Activated T-cell treated with anti-CD3 and anti-CD28 coated beads, Interleukin-2, amount 50 U/mL, for 48 hours (primary cell): ENCODE measurements at regions not wholly inside any gene's neighbourhood (a gene's known extent, or its start where the extent isn't known, plus 50 kb on each side); places are given as distances from the start of the nearest gene placed in this dataset.
A peak's percentile ranks its signal among the peaks of the same experiment; 100 is the strongest.
"Not testable (repeated sequence)": the region's sequence is repeated elsewhere in the genome, so short reads cannot be mapped to it uniquely, and the experiment has no call there.

Experiments used
- DNase-seq, 2 experiments: peaks; one replicate each; pipeline ENCODE4 v3.0.0-alpha.2; 2020

- DNase-seq: no peak
Observed at GRCh38 chr14:106599209-106599608, 1072.8 kb downstream of the TMEM121 start.

DNA sequence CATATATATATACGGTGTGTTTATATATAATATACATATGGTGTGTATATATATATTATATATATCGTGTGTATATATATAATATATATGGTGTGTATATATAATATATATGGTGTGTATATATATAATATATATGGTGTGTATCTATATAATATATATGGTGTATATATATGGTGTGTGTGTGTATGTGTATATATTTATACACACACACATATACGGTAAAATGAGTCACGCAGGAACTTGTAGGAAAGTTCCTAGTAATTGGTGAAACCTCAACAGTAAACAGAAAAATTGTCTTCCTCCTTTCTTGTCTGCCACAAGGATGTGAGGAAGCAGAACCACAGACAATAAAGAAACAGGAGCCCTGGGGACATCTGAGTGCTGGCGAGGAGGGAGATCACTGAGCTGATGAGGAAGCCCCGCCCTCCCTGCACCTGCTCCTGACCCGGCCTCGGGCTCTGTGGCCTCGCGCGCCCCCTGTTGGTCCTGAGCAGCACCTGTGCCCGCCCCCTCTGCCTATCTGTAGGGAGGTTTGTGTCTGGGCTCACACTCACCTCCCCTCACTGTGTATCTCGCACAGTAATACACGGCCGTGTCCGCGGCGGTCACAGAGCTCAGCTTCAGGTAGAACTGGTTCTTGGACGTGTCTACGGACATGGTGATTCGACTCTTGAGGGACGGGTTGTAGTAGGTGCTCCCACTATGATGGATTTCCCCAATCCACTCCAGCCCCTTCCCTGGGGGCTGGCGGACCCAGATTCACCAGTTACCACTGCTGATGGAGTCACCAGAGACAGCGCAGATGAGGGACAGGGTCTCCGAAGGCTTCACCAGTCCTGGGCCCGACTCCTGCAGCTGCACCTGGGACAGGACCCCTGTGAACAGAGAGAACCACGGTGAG, 1079.4 kb downstream of the TMEM121 start:
- DNase-seq: peak; percentile 90 to 92

DNA sequence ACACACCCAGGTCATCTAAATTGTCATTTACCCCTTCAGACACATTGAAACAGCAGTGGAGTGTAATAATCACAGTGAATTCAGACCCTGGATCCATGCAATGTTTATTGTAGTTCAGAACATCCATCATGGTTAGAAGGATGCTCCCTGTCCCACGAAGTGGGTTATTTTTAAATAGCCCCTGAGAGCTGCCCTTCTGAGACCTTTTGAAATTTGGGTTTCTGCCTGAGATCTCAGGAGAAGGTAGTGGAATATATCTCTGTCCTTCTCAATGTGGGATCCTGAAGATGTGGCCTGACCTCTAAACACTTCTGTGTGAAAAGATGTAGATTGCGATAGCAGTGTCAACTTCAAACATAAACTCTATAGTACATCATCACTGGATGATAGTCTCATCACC, 1080.6 kb downstream of the TMEM121 start:
- DNase-seq: no peak

GRCh38 chr14:106610691-106611090, 1084.3 kb downstream of the TMEM121 start:
- no peak for DNase-seq

DNA sequence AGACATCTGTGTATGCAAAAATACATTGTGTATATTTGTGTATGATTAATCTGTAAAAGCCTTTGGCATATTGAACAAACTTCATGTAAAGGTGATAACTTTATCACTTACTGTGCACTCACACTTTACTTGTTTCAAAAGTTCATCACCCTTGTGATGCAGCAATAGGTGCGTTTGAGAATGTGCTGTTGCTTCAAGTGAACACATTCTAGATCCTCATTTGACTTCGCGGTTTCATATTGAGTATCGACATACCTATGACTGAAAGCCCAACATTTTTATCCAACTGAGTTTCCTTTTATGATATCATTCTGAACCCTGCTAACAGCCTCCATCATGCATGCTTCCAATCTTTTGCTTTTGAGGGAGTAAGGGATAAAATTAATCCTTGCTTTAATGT, 1086.9 kb downstream of the TMEM121 start:
- no peak for DNase-seq

DNA sequence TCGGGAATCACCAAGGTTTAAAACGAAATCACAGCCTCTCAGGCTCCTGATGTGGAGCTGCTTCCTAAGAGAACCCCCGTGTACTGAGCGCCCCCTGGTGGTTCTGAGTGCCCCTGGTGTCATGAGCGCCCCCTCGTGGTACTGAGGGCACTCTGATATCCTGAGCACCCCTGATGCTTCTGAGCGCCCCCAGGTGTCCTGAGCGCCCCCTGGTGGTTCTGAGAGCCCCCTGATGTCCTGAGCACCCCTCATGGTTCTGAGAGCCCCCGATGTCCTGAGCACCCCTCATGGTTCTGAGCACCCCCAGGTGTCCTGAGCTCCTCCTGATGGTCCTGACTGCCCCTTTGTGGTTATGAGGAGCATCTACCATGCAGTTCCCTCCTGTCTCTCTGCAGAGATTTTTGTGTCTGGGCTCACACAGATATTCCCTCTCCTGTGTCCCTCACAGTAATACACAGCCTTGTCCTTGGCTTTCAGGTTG, 1092.1 kb downstream of the TMEM121 start:
- peak; percentile 97 for DNase-seq

GRCh38 chr14:106619606-106620005, 1093.2 kb downstream of the TMEM121 start:
- DNase-seq: no peak

- DNase-seq: no peak
Observed at GRCh38 chr14:106620368-106620767, 1094.0 kb downstream of the TMEM121 start.

- peak; percentile 33 to 42 for DNase-seq
Observed at GRCh38 chr14:106622200-106622745, 1095.9 kb downstream of the TMEM121 start.

DNA sequence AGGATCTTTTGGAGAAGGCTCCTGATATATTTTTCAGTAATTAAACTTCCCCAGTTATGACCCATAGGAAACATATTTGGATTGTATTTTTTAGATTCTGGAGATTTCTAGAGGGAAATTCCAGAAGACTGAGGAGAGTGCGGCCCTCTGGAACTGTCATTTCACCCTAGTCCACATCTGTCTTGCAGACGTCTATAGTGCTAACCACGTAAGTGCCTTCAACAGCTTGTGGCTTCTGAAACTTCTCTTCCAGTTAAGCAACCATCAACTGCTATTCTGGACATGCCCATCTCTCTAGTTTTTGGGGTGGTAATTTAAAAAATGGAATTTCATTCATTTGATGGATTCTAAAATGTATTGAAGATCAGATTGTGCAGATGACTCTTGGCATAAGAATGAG, 1098.8 kb downstream of the TMEM121 start:
- no peak for DNase-seq

DNA sequence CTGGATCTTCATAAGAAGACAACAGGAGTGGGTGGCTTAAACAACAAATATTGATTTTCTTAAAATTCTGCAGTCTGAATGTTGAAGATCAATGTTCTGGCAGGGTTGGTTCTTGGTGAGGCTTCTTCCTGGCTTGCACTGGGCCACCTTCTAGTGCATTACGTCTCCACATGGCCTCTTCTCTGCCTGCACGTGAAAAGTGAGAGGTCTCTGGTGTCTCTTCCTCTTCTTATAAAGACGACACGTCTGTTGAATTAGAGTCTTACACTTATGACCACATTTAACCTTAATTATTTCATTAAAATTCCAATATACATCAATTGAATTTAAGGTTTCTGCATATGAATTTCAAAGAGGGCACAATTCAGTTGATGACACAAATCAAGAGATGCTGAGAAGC, 1100.1 kb downstream of the TMEM121 start:
- DNase-seq: not testable (repeated sequence)

DNA sequence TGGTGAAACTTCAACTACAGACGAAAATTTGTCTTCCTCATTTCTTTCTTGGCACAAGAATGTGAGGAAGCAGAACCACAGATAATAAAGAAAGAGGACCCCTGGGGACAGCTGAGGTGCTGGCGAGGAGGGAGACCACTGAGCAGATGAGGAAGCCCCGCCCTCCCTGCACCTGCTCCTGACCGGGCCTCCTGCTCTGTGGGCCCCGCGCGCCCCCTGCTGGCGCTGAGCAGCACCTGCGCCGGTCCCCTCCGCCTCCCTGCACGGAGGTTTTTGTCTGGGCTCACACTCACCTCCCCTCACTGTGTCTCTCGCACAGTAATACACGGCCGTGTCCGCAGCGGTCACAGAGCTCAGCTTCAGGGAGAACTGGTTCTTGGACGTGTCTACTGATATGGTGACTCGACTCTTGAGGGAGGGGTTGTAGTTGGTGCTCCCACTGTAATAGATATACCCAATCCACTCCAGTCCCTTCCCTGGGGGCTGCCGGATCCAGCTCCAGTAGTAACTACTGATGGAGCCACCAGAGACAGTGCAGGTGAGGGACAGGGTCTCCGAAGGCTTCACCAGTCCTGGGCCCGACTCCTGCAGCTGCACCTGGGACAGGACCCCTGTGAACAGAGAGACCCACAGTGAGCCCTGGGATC, 1100.7 kb downstream of the TMEM121 start:
- peak; percentile 87 to 90 for DNase-seq

DNA sequence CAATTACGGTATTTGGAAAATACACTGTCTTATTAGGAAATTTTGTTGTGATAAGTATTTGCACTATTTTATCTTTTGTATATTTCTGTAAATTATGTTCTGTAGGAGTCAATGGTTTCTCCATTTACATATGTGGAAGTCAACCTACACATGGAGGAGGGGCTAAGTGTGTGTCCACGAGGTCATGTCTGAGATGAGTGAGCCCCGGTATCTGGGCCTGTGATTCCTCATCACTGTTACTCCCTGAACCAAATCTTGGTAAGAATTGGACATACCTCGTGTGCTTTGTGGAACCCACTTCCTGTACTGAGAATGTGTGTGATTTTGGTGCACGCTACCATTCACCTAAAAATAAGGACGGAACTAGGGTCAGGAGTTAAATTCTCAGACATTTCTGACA, 1105.5 kb downstream of the TMEM121 start:
- no peak for DNase-seq

DNA sequence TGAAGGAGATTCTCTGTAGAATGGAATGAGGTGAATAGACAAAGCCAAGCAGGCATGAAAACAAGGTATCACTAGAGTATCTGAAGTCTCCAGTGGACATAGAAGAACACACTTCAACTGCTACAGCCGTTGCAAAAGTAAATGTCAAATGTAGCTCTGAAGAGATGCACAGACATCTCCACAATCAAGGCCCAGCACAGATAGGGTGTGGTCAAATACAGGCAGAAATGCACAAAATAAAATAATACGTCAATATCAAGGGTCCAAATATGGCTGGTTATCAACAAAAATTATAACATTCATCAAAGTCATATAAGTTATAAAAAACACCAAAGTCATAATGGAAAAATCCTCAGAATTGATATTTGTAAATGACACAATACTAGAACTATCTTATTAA, 1107.3 kb downstream of the TMEM121 start:
- DNase-seq: no peak

- DNase-seq: no peak
Observed at GRCh38 chr14:106635569-106635968, 1109.2 kb downstream of the TMEM121 start.

- DNase-seq: not testable (repeated sequence)
Observed at GRCh38 chr14:106638786-106639452, 1112.5 kb downstream of the TMEM121 start.

- DNase-seq: no peak
Observed at GRCh38 chr14:106642090-106642489, 1115.7 kb downstream of the TMEM121 start.

DNA sequence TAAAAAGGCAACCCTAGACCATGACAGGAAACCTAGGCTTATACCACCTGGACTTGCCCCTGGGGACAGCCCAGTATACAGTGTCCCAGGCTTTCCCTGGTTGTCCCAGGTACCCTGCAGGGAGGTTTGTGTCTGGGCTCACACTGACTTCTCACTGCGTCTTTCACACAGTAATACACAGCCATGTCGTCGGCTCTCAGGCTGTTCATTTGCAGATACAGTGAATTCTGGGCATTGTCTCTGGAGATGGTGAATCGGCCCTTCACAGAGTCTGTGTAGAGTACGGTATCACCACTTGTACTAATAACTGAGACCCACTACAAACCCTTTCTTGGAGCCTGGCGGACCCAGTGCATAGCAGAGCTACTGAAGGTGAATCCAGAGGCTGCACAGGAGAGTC, 1116.6 kb downstream of the TMEM121 start:
- not testable (repeated sequence) for DNase-seq

DNA sequence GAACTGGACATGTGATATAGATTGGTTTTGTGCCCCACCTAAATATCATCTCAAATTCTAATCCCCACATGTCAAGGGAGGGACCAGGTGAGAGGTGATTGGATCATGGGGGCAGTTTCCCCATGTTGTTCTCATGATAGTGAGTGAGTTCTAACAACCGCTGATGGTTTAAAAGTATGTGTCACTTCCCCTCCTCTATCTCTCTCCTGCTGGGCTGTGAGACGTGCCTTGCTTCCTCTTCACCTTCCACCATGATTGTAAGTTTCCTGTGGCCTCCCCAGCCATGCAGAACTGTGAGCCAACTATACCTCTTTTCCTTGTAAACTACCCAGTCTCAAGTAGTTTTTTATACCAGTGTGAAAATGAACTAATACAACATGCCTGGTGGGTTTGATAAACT, 1122.5 kb downstream of the TMEM121 start:
- not testable (repeated sequence) for DNase-seq

DNA sequence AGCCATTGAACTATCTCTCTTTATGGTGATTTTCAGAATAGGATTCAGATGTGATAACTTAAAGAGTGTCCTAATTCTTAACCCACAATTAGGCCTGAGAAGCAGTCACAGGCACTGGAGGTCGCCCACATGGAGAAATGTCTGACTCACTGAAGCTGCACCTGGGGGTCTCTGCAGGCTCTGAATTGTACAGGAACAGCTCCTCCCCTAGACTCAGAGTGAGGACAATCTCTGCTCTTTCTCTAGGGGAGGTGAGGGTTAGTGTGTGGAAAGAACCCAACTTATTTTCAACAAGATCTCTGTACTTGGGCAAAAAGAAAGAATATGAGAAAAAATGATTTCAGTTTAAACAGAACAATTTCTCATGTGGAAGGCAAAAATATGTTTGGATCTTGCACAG, 1124.6 kb downstream of the TMEM121 start:
- DNase-seq: no peak

GRCh38 chr14:106652494-106652893, 1126.1 kb downstream of the TMEM121 start:
- no peak for DNase-seq

- DNase-seq: peak; percentile 73 to 75
Observed at GRCh38 chr14:106657460-106657859, 1131.1 kb downstream of the TMEM121 start.
